GM12878 (cell line): ENCODE measurements at regions not wholly inside any gene's neighbourhood (a gene's known extent, or its start where the extent isn't known, plus 50 kb on each side); places are given as distances from the start of the nearest gene placed in this dataset.

Experiments
- ATAC-seq: fragments of 200-7000 bp; cut with Tn5 transposase; 3 replicates; pipeline ENCODE4 v1.9.1; 2020; ENCODE audit warnings: mild to moderate bottlenecking, moderate library complexity
- BruUV-seq: library from RNA; stranded (reverse); fragments of 400-500 nt; replicated peaks from 2 replicates; lab custom pipeline; 2021; lab: Mats Ljungman, UMichigan
- CTCF ChIA-PET: fragments of 300-600 bp; sonication (Branson Sonifier 250); formaldehyde crosslinking; extraction: SDS; loops from one replicate; lab custom pipeline; 2021; ENCODE audit warnings: inconsistent platforms; lab: Yijun Ruan, JAX
- POLR2A ChIA-PET: fragments of 350-600 bp; formaldehyde crosslinking; extraction: SDS; loops from one replicate; lab custom pipeline; 2021; ENCODE audit warnings: inconsistent platforms; lab: Charles Lee
- RAD21 ChIA-PET: fragments of 300-600 bp; sonication (Branson Sonifier 250); formaldehyde crosslinking; loops from one replicate; lab custom pipeline; 2023; ENCODE audit warnings: antibody characterized with exemption; ENCODE audit not compliant: unreplicated experiment; lab: Charles Lee
- SMC1A ChIA-PET: fragments of 300-600 bp; sonication (Branson Sonifier 250); formaldehyde crosslinking; loops from one replicate; lab custom pipeline; 2023; ENCODE audit not compliant: unreplicated experiment, uncharacterized antibody; lab: Charles Lee
- DNase-seq: peaks from one replicate; pipeline ENCODE4 v3.0.0-alpha.2; 2011; ENCODE audit warnings: low read depth, low spot score
- FAIRE-seq: peaks from 3 replicates; lab custom pipeline; 2011; peaks lifted over from hg19 to GRCh38; lab: Jason Lieb, UNC
- H2AFZ ChIP-seq: 2 replicates; pipeline ENCODE4 v1.6.0; 2011; ENCODE audit warnings: low read depth, low read length, control low read depth; ENCODE audit not compliant: control insufficient read depth
- H3K27ac ChIP-seq: 2 replicates; pipeline ENCODE4 v1.5.1; 2011; ENCODE audit warnings: control low read depth; ENCODE audit not compliant: control insufficient read depth, insufficient read depth
- H3K27me3 ChIP-seq, 2 experiments: replicated peaks in 1 of 2; 2 replicates each; pipeline versions ENCODE4 v1.6.0 to v1.6.1; 2011; ENCODE audit warnings: low read length in 1 of 2; ENCODE audit not compliant: control insufficient read depth in 2 of 2, insufficient read depth in 2 of 2
- H3K36me3 ChIP-seq, 2 experiments: 2 replicates each; pipeline ENCODE4 v1.5.1; 2011; ENCODE audit warnings: low read length in 1 of 2; ENCODE audit not compliant: control insufficient read depth in 2 of 2, insufficient read depth in 2 of 2
- H3K4me1 ChIP-seq: 2 replicates; pipeline ENCODE4 v1.6.1; 2011; ENCODE audit warnings: mild to moderate bottlenecking, low read length, moderate library complexity, mixed read lengths; ENCODE audit not compliant: control insufficient read depth, insufficient read depth
- H3K4me2 ChIP-seq: 2 replicates; pipeline ENCODE4 v1.6.0; 2011; ENCODE audit warnings: control low read depth; ENCODE audit not compliant: control insufficient read depth, insufficient read depth
- H3K4me3 ChIP-seq: fragments of 200-600 bp; sonication (generic); 2 replicates; pipeline ENCODE4 v1.5.1; 2016
- H3K79me2 ChIP-seq: 2 replicates; pipeline ENCODE4 v1.6.0; 2011; ENCODE audit warnings: low read length; ENCODE audit not compliant: control insufficient read depth, insufficient read depth
- H3K9ac ChIP-seq: 2 replicates; pipeline ENCODE4 v1.8.0; 2011; ENCODE audit warnings: low read length, control low read depth, mixed read lengths; ENCODE audit not compliant: control insufficient read depth, insufficient read depth
- H3K9me3 ChIP-seq: replicated peaks from 3 replicates; pipeline ENCODE4 v1.5.1; 2011; ENCODE audit warnings: mild to moderate bottlenecking, low read length; ENCODE audit not compliant: control insufficient read depth, insufficient read depth
- H4K20me1 ChIP-seq: 2 replicates; pipeline ENCODE4 v1.6.0; 2011; ENCODE audit not compliant: control insufficient read depth, insufficient read depth
- BMI1 ChIP-seq: fragments of 450-650 bp; IDR thresholded peaks from 2 replicates; pipeline ENCODE4 v1.6.1; 2016; ENCODE audit warnings: mild to moderate bottlenecking, moderate library complexity, borderline replicate concordance
- CHD2 ChIP-seq: IDR thresholded peaks from 2 replicates; pipeline ENCODE4 v1.6.1; 2011; ENCODE audit warnings: low read depth, low read length, improper control_type of control experiment, borderline replicate concordance
- ESRRA ChIP-seq: IDR thresholded peaks from 2 replicates; pipeline ENCODE4 v1.6.1; 2012; ENCODE audit warnings: mild to moderate bottlenecking, low read length, improper control_type of control experiment
- GATAD2B ChIP-seq: fragments of 450-650 bp; conservative IDR thresholded peaks from 2 replicates; pipeline ENCODE4 v1.6.1; 2017; ENCODE audit warnings: low read depth, mild to moderate bottlenecking, moderate library complexity
- KLF5 ChIP-seq: fragments of 450-650 bp; IDR thresholded peaks from 2 replicates; pipeline ENCODE4 v1.6.1; 2014; ENCODE audit warnings: mild to moderate bottlenecking; ENCODE audit not compliant: partially characterized antibody
- SMC3 ChIP-seq: IDR thresholded peaks from 2 replicates; pipeline ENCODE4 v1.6.1; 2011; ENCODE audit warnings: low read length, improper control_type of control experiment, borderline replicate concordance
- STAT1 ChIP-seq: fragments of 450-650 bp; conservative IDR thresholded peaks from 2 replicates; pipeline ENCODE4 v1.6.1; 2014; ENCODE audit warnings: antibody characterized with exemption, mild to moderate bottlenecking
- TCF12 ChIP-seq: IDR thresholded peaks from 2 replicates; pipeline ENCODE4 v1.6.1; 2011; ENCODE audit warnings: low read depth, mild to moderate bottlenecking, low read length
- WGBS: methylation state at CpG from one replicate; pipeline ENCODE4 v1.1.6; 2016; ENCODE audit warnings: low lambda C conversion rate; ENCODE audit not compliant: insufficient replicate concordance, insufficient coverage; ENCODE audit errors: missing lambda C conversion rate; 5-methylcytosine and 5-hydroxymethylcytosine counted together
- in situ Hi-C: fragments of 300-500 bp; cut with MboI; formaldehyde crosslinking; loops from 9 replicates; pipeline ENCODE4 v1.14.3; 2018; ENCODE audit warnings: mixed read lengths
- intact Hi-C: fragments of 100-400 bp; cut with micrococcal nuclease; formaldehyde crosslinking; loops from one replicate; pipeline ENCODE4 v1.14.2; 2022; ENCODE audit not compliant: unreplicated experiment
- TF ChIP-seq, protein P1 (sequence below): IDR thresholded peaks from 2 replicates; pipeline ENCODE4 v1.6.1; 2012; ENCODE audit warnings: improper control_type of control experiment, low read depth, low read length; ENCODE audit not compliant: insufficient replicate concordance
- TF ChIP-seq, protein P2 (sequence below): IDR thresholded peaks from 2 replicates; pipeline ENCODE4 v1.6.1; 2012; ENCODE audit warnings: low read depth, low read length, improper control_type of control experiment

DNA sequence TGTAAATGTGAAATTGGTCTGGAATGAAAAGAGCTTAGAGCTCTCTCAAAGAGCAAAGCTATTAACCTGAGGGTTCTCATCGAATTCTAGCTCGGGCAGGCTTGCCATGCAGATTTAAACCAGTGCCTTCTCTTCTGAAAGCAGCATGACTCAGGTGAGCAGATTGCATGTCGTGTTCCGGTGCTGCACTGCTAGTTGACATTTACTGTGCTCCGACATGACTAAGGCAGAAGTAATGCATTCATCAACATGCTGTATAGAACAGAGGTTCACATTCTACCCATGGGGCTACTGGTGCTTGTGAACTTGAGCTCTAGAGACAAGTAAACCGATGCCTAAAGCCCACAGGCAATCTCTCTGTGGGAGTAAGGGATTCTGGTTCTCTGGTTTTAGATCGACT, 947.7 kb downstream of the EFNB2 start:
- Histone ChIP-seq H2AFZ (no peak overlapping the region), H3K27ac (no peak overlapping the region), H4K20me1 (no peaks in the 10 kb centered on the region), H3K79me2 (no peaks in the 10 kb centered on the region)
- RAD21 ChIA-PET = no interaction called here
- in situ Hi-C loops (no loop called here), intact Hi-C loops (no loop called here)
- ATAC-seq = no peak
- BruUV-seq = no TSS peak
- SMC1A ChIA-PET = no interaction called here
- TF ChIP-seq GATAD2B = no peak
- no peak for TF ChIP-seq BMI1
- TF ChIP-seq ESRRA = no peak
- TF ChIP-seq TCF12 = no peak
- TF ChIP-seq, protein P1, sequence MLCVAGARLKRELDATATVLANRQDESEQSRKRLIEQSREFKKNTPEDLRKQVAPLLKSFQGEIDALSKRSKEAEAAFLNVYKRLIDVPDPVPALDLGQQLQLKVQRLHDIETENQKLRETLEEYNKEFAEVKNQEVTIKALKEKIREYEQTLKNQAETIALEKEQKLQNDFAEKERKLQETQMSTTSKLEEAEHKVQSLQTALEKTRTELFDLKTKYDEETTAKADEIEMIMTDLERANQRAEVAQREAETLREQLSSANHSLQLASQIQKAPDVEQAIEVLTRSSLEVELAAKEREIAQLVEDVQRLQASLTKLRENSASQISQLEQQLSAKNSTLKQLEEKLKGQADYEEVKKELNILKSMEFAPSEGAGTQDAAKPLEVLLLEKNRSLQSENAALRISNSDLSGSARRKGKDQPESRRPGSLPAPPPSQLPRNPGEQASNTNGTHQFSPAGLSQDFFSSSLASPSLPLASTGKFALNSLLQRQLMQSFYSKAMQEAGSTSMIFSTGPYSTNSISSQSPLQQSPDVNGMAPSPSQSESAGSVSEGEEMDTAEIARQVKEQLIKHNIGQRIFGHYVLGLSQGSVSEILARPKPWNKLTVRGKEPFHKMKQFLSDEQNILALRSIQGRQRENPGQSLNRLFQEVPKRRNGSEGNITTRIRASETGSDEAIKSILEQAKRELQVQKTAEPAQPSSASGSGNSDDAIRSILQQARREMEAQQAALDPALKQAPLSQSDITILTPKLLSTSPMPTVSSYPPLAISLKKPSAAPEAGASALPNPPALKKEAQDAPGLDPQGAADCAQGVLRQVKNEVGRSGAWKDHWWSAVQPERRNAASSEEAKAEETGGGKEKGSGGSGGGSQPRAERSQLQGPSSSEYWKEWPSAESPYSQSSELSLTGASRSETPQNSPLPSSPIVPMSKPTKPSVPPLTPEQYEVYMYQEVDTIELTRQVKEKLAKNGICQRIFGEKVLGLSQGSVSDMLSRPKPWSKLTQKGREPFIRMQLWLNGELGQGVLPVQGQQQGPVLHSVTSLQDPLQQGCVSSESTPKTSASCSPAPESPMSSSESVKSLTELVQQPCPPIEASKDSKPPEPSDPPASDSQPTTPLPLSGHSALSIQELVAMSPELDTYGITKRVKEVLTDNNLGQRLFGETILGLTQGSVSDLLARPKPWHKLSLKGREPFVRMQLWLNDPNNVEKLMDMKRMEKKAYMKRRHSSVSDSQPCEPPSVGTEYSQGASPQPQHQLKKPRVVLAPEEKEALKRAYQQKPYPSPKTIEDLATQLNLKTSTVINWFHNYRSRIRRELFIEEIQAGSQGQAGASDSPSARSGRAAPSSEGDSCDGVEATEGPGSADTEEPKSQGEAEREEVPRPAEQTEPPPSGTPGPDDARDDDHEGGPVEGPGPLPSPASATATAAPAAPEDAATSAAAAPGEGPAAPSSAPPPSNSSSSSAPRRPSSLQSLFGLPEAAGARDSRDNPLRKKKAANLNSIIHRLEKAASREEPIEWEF = no peak
- no peak for TF ChIP-seq KLF5
- TF ChIP-seq, protein P2, sequence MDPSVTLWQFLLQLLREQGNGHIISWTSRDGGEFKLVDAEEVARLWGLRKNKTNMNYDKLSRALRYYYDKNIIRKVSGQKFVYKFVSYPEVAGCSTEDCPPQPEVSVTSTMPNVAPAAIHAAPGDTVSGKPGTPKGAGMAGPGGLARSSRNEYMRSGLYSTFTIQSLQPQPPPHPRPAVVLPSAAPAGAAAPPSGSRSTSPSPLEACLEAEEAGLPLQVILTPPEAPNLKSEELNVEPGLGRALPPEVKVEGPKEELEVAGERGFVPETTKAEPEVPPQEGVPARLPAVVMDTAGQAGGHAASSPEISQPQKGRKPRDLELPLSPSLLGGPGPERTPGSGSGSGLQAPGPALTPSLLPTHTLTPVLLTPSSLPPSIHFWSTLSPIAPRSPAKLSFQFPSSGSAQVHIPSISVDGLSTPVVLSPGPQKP = no peak
- TF ChIP-seq CHD2 = no peak
- TF ChIP-seq STAT1 = no peak
- no peak for TF ChIP-seq SMC3
- TF ChIP-seq, all 136 proteins: peak for 0
- Histone ChIP-seq H3K36me3 (no peaks in the 10 kb centered on the region), H3K9ac (no peak overlapping the region), H3K9me3 (no peaks in the 10 kb centered on the region), H3K4me2 (no peak overlapping the region), H3K4me3 (no peak overlapping the region), H3K4me1 (no peaks in the 10 kb centered on the region), H3K27me3 (no peaks in the 10 kb centered on the region)
- ChIA-PET POLR2A (no interaction called here), CTCF (interaction anchor here (0.9 kb wide), 1 partner anchor 9 kb away, joined by 3 read pairs; no protein-coding TSS in a partner anchor)
- WGBS = 29% methylated on average over 7 of the region's 7 CpGs
- no peak for DNase-seq
- no peak for FAIRE-seq
